Ishikawa (cell line): ENCODE measurements at regions not wholly inside any gene's neighbourhood (a gene's known extent, or its start where the extent isn't known, plus 50 kb on each side); places are given as distances from the start of the nearest gene placed in this dataset.

Source experiments
- CEBPB ChIP-seq: IDR thresholded peaks from 2 replicates; pipeline ENCODE4 v1.6.1; 2012
- CREB1 ChIP-seq: IDR thresholded peaks from 2 replicates; pipeline ENCODE4 v1.6.1; 2012; ENCODE audit warnings: low read depth
- EGR1 ChIP-seq: IDR thresholded peaks from 2 replicates; pipeline ENCODE4 v1.6.1; 2012
- EP300 ChIP-seq: IDR thresholded peaks from 2 replicates; pipeline ENCODE4 v1.6.1; 2012; ENCODE audit warnings: borderline replicate concordance
- NFIC ChIP-seq: IDR thresholded peaks from 2 replicates; pipeline ENCODE4 v1.6.1; 2012
- RAD21 ChIP-seq: IDR thresholded peaks from 2 replicates; pipeline ENCODE4 v1.6.1; 2012; ENCODE audit warnings: low read depth
- TCF12 ChIP-seq: IDR thresholded peaks from 2 replicates; pipeline ENCODE4 v1.6.1; 2012; ENCODE audit warnings: low read depth
- TEAD4 ChIP-seq: IDR thresholded peaks from 2 replicates; pipeline ENCODE4 v1.6.1; 2012
- YY1 ChIP-seq: IDR thresholded peaks from 2 replicates; pipeline ENCODE4 v1.6.1; 2012; ENCODE audit warnings: low read depth
- ZBTB7A ChIP-seq: IDR thresholded peaks from 2 replicates; pipeline ENCODE4 v1.6.1; 2012; ENCODE audit warnings: low read depth
- TF ChIP-seq, protein P1 (sequence below): IDR thresholded peaks from 2 replicates; pipeline ENCODE4 v1.6.1; 2012; ENCODE audit warnings: low read depth, mild to moderate bottlenecking
- TF ChIP-seq, protein P2 (sequence below): IDR thresholded peaks from 2 replicates; pipeline ENCODE4 v1.6.1; 2012

DNA sequence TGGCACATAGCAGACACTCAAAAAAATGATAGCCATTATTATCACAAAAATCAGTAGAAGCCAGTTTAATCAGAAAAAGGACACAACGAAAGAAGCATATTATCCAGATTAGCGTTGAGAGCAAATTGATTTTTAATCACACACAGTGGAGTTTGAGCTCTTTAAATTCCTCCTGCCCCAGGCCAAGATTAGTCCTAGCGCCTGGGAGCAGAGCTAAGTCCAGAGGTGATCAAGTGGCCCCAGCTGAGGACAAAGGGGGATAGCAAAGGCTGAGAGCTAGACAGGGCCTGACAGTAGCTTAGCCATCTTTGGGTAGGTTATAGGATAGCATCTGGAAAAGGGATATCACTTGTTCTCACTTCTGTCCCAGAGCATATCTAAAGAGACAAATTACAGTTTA, 133.6 kb downstream of the NXPE2 start:
- no peak for TF ChIP-seq RAD21
- TF ChIP-seq, protein P1, sequence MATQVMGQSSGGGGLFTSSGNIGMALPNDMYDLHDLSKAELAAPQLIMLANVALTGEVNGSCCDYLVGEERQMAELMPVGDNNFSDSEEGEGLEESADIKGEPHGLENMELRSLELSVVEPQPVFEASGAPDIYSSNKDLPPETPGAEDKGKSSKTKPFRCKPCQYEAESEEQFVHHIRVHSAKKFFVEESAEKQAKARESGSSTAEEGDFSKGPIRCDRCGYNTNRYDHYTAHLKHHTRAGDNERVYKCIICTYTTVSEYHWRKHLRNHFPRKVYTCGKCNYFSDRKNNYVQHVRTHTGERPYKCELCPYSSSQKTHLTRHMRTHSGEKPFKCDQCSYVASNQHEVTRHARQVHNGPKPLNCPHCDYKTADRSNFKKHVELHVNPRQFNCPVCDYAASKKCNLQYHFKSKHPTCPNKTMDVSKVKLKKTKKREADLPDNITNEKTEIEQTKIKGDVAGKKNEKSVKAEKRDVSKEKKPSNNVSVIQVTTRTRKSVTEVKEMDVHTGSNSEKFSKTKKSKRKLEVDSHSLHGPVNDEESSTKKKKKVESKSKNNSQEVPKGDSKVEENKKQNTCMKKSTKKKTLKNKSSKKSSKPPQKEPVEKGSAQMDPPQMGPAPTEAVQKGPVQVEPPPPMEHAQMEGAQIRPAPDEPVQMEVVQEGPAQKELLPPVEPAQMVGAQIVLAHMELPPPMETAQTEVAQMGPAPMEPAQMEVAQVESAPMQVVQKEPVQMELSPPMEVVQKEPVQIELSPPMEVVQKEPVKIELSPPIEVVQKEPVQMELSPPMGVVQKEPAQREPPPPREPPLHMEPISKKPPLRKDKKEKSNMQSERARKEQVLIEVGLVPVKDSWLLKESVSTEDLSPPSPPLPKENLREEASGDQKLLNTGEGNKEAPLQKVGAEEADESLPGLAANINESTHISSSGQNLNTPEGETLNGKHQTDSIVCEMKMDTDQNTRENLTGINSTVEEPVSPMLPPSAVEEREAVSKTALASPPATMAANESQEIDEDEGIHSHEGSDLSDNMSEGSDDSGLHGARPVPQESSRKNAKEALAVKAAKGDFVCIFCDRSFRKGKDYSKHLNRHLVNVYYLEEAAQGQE = no peak
- no peak for TF ChIP-seq TEAD4
- TF ChIP-seq, protein P2, sequence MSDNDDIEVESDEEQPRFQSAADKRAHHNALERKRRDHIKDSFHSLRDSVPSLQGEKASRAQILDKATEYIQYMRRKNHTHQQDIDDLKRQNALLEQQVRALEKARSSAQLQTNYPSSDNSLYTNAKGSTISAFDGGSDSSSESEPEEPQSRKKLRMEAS = no peak
- TF ChIP-seq EP300 = no peak
- TF ChIP-seq TCF12 = no peak
- TF ChIP-seq YY1 = no peak
- TF ChIP-seq NFIC = no peak
- TF ChIP-seq EGR1 = no peak
- TF ChIP-seq CEBPB = no peak
- TF ChIP-seq CREB1 = no peak
- TF ChIP-seq ZBTB7A = no peak
